ENCODE measurements at regions not wholly inside any gene's neighbourhood (a gene's known extent, or its start where the extent isn't known, plus 50 kb on each side); places are given as distances from the start of the nearest gene placed in this dataset.

GRCh38 chr20:60455272-60455671 is 497.0 kb downstream of the CDH26 start:
- ChIA-PET CTCF (no interaction called here), POLR2A (no interaction called here)
- DNase-seq (ENCODE audit: low read depth, low spot score) (no peak), ATAC-seq (no peak)
- no TSS peak for BruUV-seq (replicated peaks)
- Histone ChIP-seq H3K36me3 (ENCODE audit: control insufficient read depth, insufficient read depth, low read length) (no peaks in the 10 kb centered on the region), H3K4me1 (ENCODE audit: control insufficient read depth, insufficient read depth, low read length) (no peaks in the 10 kb centered on the region), H3K27me3 (ENCODE audit: control insufficient read depth, insufficient read depth, low read length) (no peaks in the 10 kb centered on the region), H3K9me3 (ENCODE audit: control insufficient read depth, insufficient read depth, low read depth, low read length) (no peaks in the 10 kb centered on the region), H3K27ac (ENCODE audit: low read length) (no peak overlapping the region), H3K4me3 (ENCODE audit: low read depth in 2 of 2, low read length in 2 of 2) (no peak overlapping the region)
- intact Hi-C loops (cut with micrococcal nuclease; ENCODE audit: unreplicated experiment) (no loop called here), in situ Hi-C loops (cut with HindIII; ENCODE audit: low pct_unique_long_range_greater_than_20kb, low sequenced_read_pairs) (no loop called here)
- no peak for TF ChIP-seq CTCF (IDR thresholded peaks at IDR 0.05)

- CTCF ChIA-PET: no interaction called here
- Histone ChIP-seq H3K4me3 (ENCODE audit: low read depth in 2 of 2, low read length in 2 of 2) (no peak overlapping the region), H3K27ac (ENCODE audit: low read length) (no peak overlapping the region), H3K4me1 (ENCODE audit: control insufficient read depth, insufficient read depth, low read length) (no peaks in the 10 kb centered on the region), H3K36me3 (ENCODE audit: control insufficient read depth, insufficient read depth, low read length) (no peaks in the 10 kb centered on the region), H3K27me3 (ENCODE audit: control insufficient read depth, insufficient read depth, low read length) (no peaks in the 10 kb centered on the region; the same call in 1 of the 2 replicates), H3K9me3 (ENCODE audit: control insufficient read depth, insufficient read depth, low read depth, low read length) (no peaks in the 10 kb centered on the region)
- BruUV-seq (replicated peaks): no TSS peak
- ATAC-seq (no peak), DNase-seq (ENCODE audit: low read depth, low spot score) (no peak)
- in situ Hi-C loops (cut with HindIII; ENCODE audit: low pct_unique_long_range_greater_than_20kb, low sequenced_read_pairs) (no loop called here), intact Hi-C loops (cut with micrococcal nuclease; ENCODE audit: unreplicated experiment) (no loop called here)
- TF ChIP-seq REST (IDR thresholded peaks at IDR 0.05; ENCODE audit: insufficient read depth in 1 of 2, low read depth in 2 of 2, low read length in 1 of 2): no peak
- TF ChIP-seq POLR2AphosphoS5 (IDR thresholded peaks at IDR 0.05; ENCODE audit: low read depth, low read length): no peak
- TF ChIP-seq TCF7L2 (IDR thresholded peaks at IDR 0.05; ENCODE audit: low read depth, low read length): no peak
- TF ChIP-seq CTCF (IDR thresholded peaks at IDR 0.05): no peak
- TF ChIP-seq SIN3A (IDR thresholded peaks at IDR 0.05; ENCODE audit: borderline replicate concordance, insufficient read depth, low read depth, low read length): no peak
- POLR2A ChIA-PET: no interaction called here
Observed at GRCh38 chr20:60459212-60459611, 501.0 kb downstream of the CDH26 start.

- no TSS peak for BruUV-seq (replicated peaks)
- no peaks in the 10 kb centered on the region for H3K36me3 ChIP-seq (ENCODE audit: control insufficient read depth, insufficient read depth, low read length)
- no peak for TF ChIP-seq SIN3A (IDR thresholded peaks at IDR 0.05; ENCODE audit: borderline replicate concordance, insufficient read depth, low read depth, low read length)
- TF ChIP-seq REST (IDR thresholded peaks at IDR 0.05; ENCODE audit: insufficient read depth in 1 of 2, low read depth in 2 of 2, low read length in 1 of 2): no peak
- TF ChIP-seq CTCF (IDR thresholded peaks at IDR 0.05): no peak
- TF ChIP-seq POLR2AphosphoS5 (IDR thresholded peaks at IDR 0.05; ENCODE audit: low read depth, low read length): no peak
- no peak for TF ChIP-seq TCF7L2 (IDR thresholded peaks at IDR 0.05; ENCODE audit: low read depth, low read length)
- H3K9me3 ChIP-seq (ENCODE audit: control insufficient read depth, insufficient read depth, low read depth, low read length): no peaks in the 10 kb centered on the region
- CTCF ChIA-PET: no interaction called here
- DNase-seq (ENCODE audit: low read depth, low spot score) (no peak), ATAC-seq (no peak)
- H3K27me3 ChIP-seq (ENCODE audit: control insufficient read depth, insufficient read depth, low read length): no peaks in the 10 kb centered on the region; the same call in none of the 2 replicates
- POLR2A ChIA-PET: no interaction called here
- no peak overlapping the region for H3K4me3 ChIP-seq (ENCODE audit: low read depth in 2 of 2, low read length in 2 of 2)
- no peaks in the 10 kb centered on the region for H3K4me1 ChIP-seq (ENCODE audit: control insufficient read depth, insufficient read depth, low read length)
- in situ Hi-C loops (cut with HindIII; ENCODE audit: low pct_unique_long_range_greater_than_20kb, low sequenced_read_pairs) (no loop called here), intact Hi-C loops (cut with micrococcal nuclease; ENCODE audit: unreplicated experiment) (no loop called here)
- no peak overlapping the region for H3K27ac ChIP-seq (ENCODE audit: low read length)
Observed at GRCh38 chr20:60461993-60462392, 503.8 kb downstream of the CDH26 start.

Measured in Panc1 (cell line).